ENCODE measurements at regions not wholly inside any gene's neighbourhood (a gene's known extent, or its start where the extent isn't known, plus 50 kb on each side); places are given as distances from the start of the nearest gene placed in this dataset.
"Not testable (repeated sequence)": the region's sequence is repeated elsewhere in the genome, so short reads cannot be mapped to it uniquely, and the experiment has no call there.

- no peak overlapping the region for H3K4me3 ChIP-seq (ENCODE audit: control insufficient read depth, low read depth, low read length)
- TF ChIP-seq CTCF (conservative IDR thresholded peaks at IDR 0.05; ENCODE audit: control insufficient read depth, insufficient read depth, low read depth, low read length), result no peak
- no peak for DNase-seq (ENCODE audit: low read depth)
Measured at GRCh38 chr7:1300636-1301035, 68.0 kb downstream of the UNCX start.

GRCh38 chr7:1301054-1301881 is 68.6 kb downstream of the UNCX start:
- TF ChIP-seq CTCF (conservative IDR thresholded peaks at IDR 0.05; ENCODE audit: control insufficient read depth, insufficient read depth, low read depth, low read length), result no peak
- no peak for DNase-seq (ENCODE audit: low read depth)
- no peak overlapping the region for H3K4me3 ChIP-seq (ENCODE audit: control insufficient read depth, low read depth, low read length)

GRCh38 chr7:1301882-1302251 is 69.2 kb downstream of the UNCX start:
- DNase-seq (ENCODE audit: low read depth), result no peak
- TF ChIP-seq CTCF (conservative IDR thresholded peaks at IDR 0.05; ENCODE audit: control insufficient read depth, insufficient read depth, low read depth, low read length), result no peak
- no peak overlapping the region for H3K4me3 ChIP-seq (ENCODE audit: control insufficient read depth, low read depth, low read length)

GRCh38 chr7:1302936-1303335 is 70.3 kb downstream of the UNCX start:
- TF ChIP-seq CTCF (conservative IDR thresholded peaks at IDR 0.05; ENCODE audit: control insufficient read depth, insufficient read depth, low read depth, low read length), result no peak
- no peak for DNase-seq (ENCODE audit: low read depth)
- H3K4me3 ChIP-seq (ENCODE audit: control insufficient read depth, low read depth, low read length), result no peak overlapping the region

- H3K4me3 ChIP-seq (ENCODE audit: control insufficient read depth, low read depth, low read length); DNase-seq (ENCODE audit: low read depth): not testable (repeated sequence)
Measured at GRCh38 chr7:1304011-1304410, 71.3 kb downstream of the UNCX start.

- TF ChIP-seq CTCF (conservative IDR thresholded peaks at IDR 0.05; ENCODE audit: control insufficient read depth, insufficient read depth, low read depth, low read length), result no peak
- DNase-seq (ENCODE audit: low read depth), result no peak
- H3K4me3 ChIP-seq (ENCODE audit: control insufficient read depth, low read depth, low read length), result no peak overlapping the region
Measured at GRCh38 chr7:1305873-1306272, 73.2 kb downstream of the UNCX start.

GRCh38 chr7:1307828-1308227 is 75.2 kb downstream of the UNCX start:
- no peak overlapping the region for H3K4me3 ChIP-seq (ENCODE audit: control insufficient read depth, low read depth, low read length)
- TF ChIP-seq CTCF (conservative IDR thresholded peaks at IDR 0.05; ENCODE audit: control insufficient read depth, insufficient read depth, low read depth, low read length), result no peak
- DNase-seq (ENCODE audit: low read depth), result no peak

Data from fibroblast of mammary gland (primary cell).